Mesenchymal stem cell (in vitro differentiated cells and primary cell): ENCODE measurements at regions not wholly inside any gene's neighbourhood (a gene's known extent, or its start where the extent isn't known, plus 50 kb on each side); places are given as distances from the start of the nearest gene placed in this dataset.

Experiments used
- DNase-seq: peaks from one replicate; pipeline ENCODE4 v3.0.0-alpha.2; 2013
- H2AFZ ChIP-seq: one replicate; pipeline ENCODE4 v1.6.1; 2013; ENCODE audit warnings: low read depth, mild to moderate bottlenecking, control low read depth, inconsistent platforms, low read length, moderate library complexity
- H2AK5ac ChIP-seq: 2 replicates; pipeline ENCODE4 v1.6.1; 2013; ENCODE audit warnings: low read length, moderate library complexity, mild to moderate bottlenecking, inconsistent platforms; ENCODE audit not compliant: severe bottlenecking
- H2BK120ac ChIP-seq: one replicate; pipeline ENCODE4 v1.6.1; 2013; ENCODE audit warnings: low read depth, mild to moderate bottlenecking, inconsistent platforms, low read length, moderate library complexity
- H2BK12ac ChIP-seq, 2 experiments: one replicate each; pipeline ENCODE4 v1.6.1; 2013; ENCODE audit warnings: inconsistent platforms in 2 of 2, low read length in 2 of 2, mild to moderate bottlenecking in 2 of 2, moderate library complexity in 2 of 2, control low read depth in 1 of 2
- H2BK15ac ChIP-seq: one replicate; pipeline ENCODE4 v1.6.1; 2013; ENCODE audit warnings: mild to moderate bottlenecking, low read depth, inconsistent platforms; ENCODE audit not compliant: poor library complexity, severe bottlenecking
- H2BK5ac ChIP-seq: 2 replicates; pipeline ENCODE4 v1.6.1; 2013; ENCODE audit warnings: low read depth, mild to moderate bottlenecking, low read length, control low read depth, inconsistent platforms; ENCODE audit not compliant: poor library complexity, severe bottlenecking
- H3K14ac ChIP-seq, 2 experiments: one replicate each; pipeline ENCODE4 v1.6.1; 2013; ENCODE audit warnings: inconsistent platforms in 2 of 2, low read length in 2 of 2, control low read depth in 1 of 2, mild to moderate bottlenecking in 1 of 2, moderate library complexity in 1 of 2
- H3K18ac ChIP-seq, 2 experiments: one replicate each; pipeline ENCODE4 v1.6.1; 2013; ENCODE audit warnings: inconsistent platforms in 2 of 2, low read length in 2 of 2, control low read depth in 1 of 2, low read depth in 1 of 2, mild to moderate bottlenecking in 1 of 2
- H3K23ac ChIP-seq, 2 experiments: one replicate each; pipeline ENCODE4 v1.6.1; 2013; ENCODE audit warnings: inconsistent platforms in 2 of 2, low read length in 2 of 2, mild to moderate bottlenecking in 2 of 2, moderate library complexity in 2 of 2, control low read depth in 1 of 2
- H3K27ac ChIP-seq: 2 replicates; pipeline ENCODE4 v1.5.1; 2013; ENCODE audit warnings: mild to moderate bottlenecking, moderate library complexity, low read length, control low read depth, inconsistent platforms; ENCODE audit not compliant: poor library complexity, severe bottlenecking
- H3K27me3 ChIP-seq, 2 experiments: 2 replicates each; pipeline versions ENCODE4 v1.6.1 to v1.7.0; 2013; ENCODE audit warnings: low read length in 2 of 2, mild to moderate bottlenecking in 2 of 2, moderate library complexity in 2 of 2, control low read depth in 1 of 2, inconsistent platforms in 1 of 2; ENCODE audit not compliant: control insufficient read depth in 1 of 2, insufficient read depth in 1 of 2
- H3K36me3 ChIP-seq, 2 experiments: 2 replicates each; pipeline versions ENCODE4 v1.6.1 to v1.7.0; 2013; ENCODE audit warnings: low read length in 2 of 2, control low read depth in 1 of 2, inconsistent platforms in 1 of 2, low read depth in 1 of 2, mild to moderate bottlenecking in 1 of 2; ENCODE audit not compliant: insufficient read depth in 2 of 2, control insufficient read depth in 1 of 2
- H3K4ac ChIP-seq, 2 experiments: one replicate each; pipeline ENCODE4 v1.6.1; 2013; ENCODE audit warnings: inconsistent platforms in 2 of 2, low read length in 2 of 2, mild to moderate bottlenecking in 2 of 2, moderate library complexity in 2 of 2, control low read depth in 1 of 2, low read depth in 1 of 2
- H3K4me1 ChIP-seq: 2 replicates; pipeline ENCODE4 v1.6.1; 2013; ENCODE audit warnings: low read depth, low read length, control low read depth; ENCODE audit not compliant: control insufficient read depth, insufficient read depth
- H3K4me2 ChIP-seq: 2 replicates; pipeline ENCODE4 v1.6.1; 2013; ENCODE audit warnings: low read length, mild to moderate bottlenecking, inconsistent platforms; ENCODE audit not compliant: poor library complexity, severe bottlenecking
- H3K4me3 ChIP-seq, 2 experiments: 2 replicates each; pipeline versions ENCODE4 v1.5.1 to v1.7.0; 2013; ENCODE audit warnings: low read length in 2 of 2, mild to moderate bottlenecking in 2 of 2, control low read depth in 1 of 2, low read depth in 1 of 2; ENCODE audit not compliant: insufficient read depth in 1 of 2
- H3K79me1 ChIP-seq: replicated peaks from 2 replicates; pipeline ENCODE4 v1.6.1; 2013; ENCODE audit warnings: mild to moderate bottlenecking, control low read depth, low read length, inconsistent platforms; ENCODE audit not compliant: poor library complexity, severe bottlenecking
- H3K9ac ChIP-seq: 2 replicates; pipeline ENCODE4 v1.7.0; 2013; ENCODE audit warnings: mild to moderate bottlenecking, low read length, moderate library complexity
- H3K9me3 ChIP-seq: 2 replicates; pipeline ENCODE4 v1.7.0; 2013; ENCODE audit warnings: mild to moderate bottlenecking, low read length; ENCODE audit not compliant: control insufficient read depth
- H4K8ac ChIP-seq: one replicate; pipeline ENCODE4 v1.6.1; 2013; ENCODE audit warnings: inconsistent platforms, mild to moderate bottlenecking, low read length, moderate library complexity
- H4K91ac ChIP-seq: one replicate; pipeline ENCODE4 v1.6.1; 2013; ENCODE audit warnings: mild to moderate bottlenecking, low read length, inconsistent platforms
- WGBS: methylation state at CpG from one replicate; pipeline ENCODE4 v1.1.7; 2013; ENCODE audit warnings: mixed read lengths; 5-methylcytosine and 5-hydroxymethylcytosine counted together

GRCh38 chr4:29142708-29143107 lies 1577.5 kb upstream of the PCDH7 start:
- H3K79me1 ChIP-seq, result no peaks in the 10 kb centered on the region
- no peak overlapping the region for H3K4ac ChIP-seq
- no peak overlapping the region for H2BK5ac ChIP-seq
- H2AFZ ChIP-seq, result no peak overlapping the region
- H3K4me2 ChIP-seq, result no peak overlapping the region
- H3K4me1 ChIP-seq, result no peaks in the 10 kb centered on the region
- H3K4me3 ChIP-seq, result no peak overlapping the region
- no peaks in the 10 kb centered on the region for H3K36me3 ChIP-seq
- H2AK5ac ChIP-seq, result no peak overlapping the region
- H3K27ac ChIP-seq, result peak overlapping the region; percentile 73
- no peaks in the 10 kb centered on the region for H3K9me3 ChIP-seq
- no peak overlapping the region for H3K18ac ChIP-seq
- 85% methylated on average over 2 of the region's 2 CpGs for WGBS
- no peak overlapping the region for H2BK12ac ChIP-seq
- no peak overlapping the region for H3K23ac ChIP-seq
- no peak overlapping the region for H4K8ac ChIP-seq
- H2BK15ac ChIP-seq, result no peak overlapping the region
- H4K91ac ChIP-seq, result no peak overlapping the region
- no peak overlapping the region for H3K14ac ChIP-seq
- DNase-seq, result no peak
- no peaks in the 10 kb centered on the region for H3K27me3 ChIP-seq
- H3K9ac ChIP-seq, result no peak overlapping the region
- H2BK120ac ChIP-seq, result no peak overlapping the region

DNA sequence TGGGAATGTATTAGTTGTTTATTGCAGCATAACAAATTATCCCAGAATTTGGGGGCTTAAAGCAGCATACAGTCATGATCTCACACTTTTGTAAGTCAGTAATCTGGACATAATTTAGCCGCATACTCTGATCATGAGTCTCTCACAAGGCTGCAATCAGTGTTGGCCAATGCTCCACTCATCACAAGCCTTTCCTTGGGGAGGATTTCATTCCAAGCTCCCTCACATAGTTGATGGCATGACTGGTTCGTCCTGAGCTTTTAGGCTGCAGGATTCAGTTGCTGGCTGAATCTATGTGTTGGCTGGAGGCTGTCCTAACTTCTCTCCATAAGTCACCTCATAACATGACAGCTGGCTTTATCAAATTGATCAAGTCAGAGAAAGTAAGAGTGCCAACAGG lies 1568.6 kb upstream of the PCDH7 start:
- Histone ChIP-seq H3K79me1 (no peaks in the 10 kb centered on the region), H2BK15ac (no peak overlapping the region), H3K36me3 (no peaks in the 10 kb centered on the region), H3K4me2 (no peak overlapping the region), H3K9me3 (no peaks in the 10 kb centered on the region), H3K9ac (no peak overlapping the region), H3K27me3 (no peaks in the 10 kb centered on the region), H3K4ac (no peak overlapping the region), H3K23ac (no peak overlapping the region), H2AFZ (no peak overlapping the region), H3K14ac (no peak overlapping the region), H3K4me3 (no peak overlapping the region), H4K91ac (no peak overlapping the region), H2BK120ac (no peak overlapping the region), H2BK12ac (no peak overlapping the region), H2AK5ac (no peak overlapping the region), H3K27ac (no peak overlapping the region), H3K4me1 (no peaks in the 10 kb centered on the region), H4K8ac (peak overlapping the region; percentile 42), H3K18ac (no peak overlapping the region), H2BK5ac (no peak overlapping the region)
- no peak for DNase-seq
- 67% methylated on average over 2 of the region's 2 CpGs for WGBS

DNA sequence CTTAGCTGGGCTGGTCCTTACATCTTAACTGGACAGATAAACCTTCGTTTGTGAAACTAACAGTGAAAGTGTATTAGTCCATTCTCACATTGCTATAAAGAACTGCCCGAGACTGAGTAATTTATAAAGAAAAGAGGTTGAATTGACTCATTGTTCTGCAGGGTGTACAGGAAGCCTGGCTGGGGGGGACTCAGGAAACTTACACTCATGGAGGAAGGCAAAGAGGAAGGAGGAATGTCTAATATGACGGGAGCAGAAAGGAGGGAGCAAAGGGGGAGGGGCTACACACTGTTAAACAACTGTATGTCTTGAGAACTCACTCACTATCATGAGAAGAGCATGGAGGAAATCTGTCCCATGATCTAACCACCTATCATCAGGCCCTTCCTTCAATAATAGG lies 1566.5 kb upstream of the PCDH7 start:
- Histone ChIP-seq H4K8ac (no peak overlapping the region), H2BK120ac (no peak overlapping the region), H2BK12ac (no peak overlapping the region), H3K27me3 (no peaks in the 10 kb centered on the region), H3K18ac (no peak overlapping the region), H3K4me2 (no peak overlapping the region), H2BK5ac (no peak overlapping the region), H3K79me1 (no peaks in the 10 kb centered on the region), H4K91ac (no peak overlapping the region), H3K4me1 (no peaks in the 10 kb centered on the region), H3K27ac (no peak overlapping the region), H3K14ac (no peak overlapping the region), H3K36me3 (no peaks in the 10 kb centered on the region), H3K4ac (no peak overlapping the region), H3K23ac (no peak overlapping the region), H3K4me3 (no peak overlapping the region), H3K9me3 (peaks cover 8% of the 10 kb centered on the region), H2AK5ac (no peak overlapping the region), H2BK15ac (no peak overlapping the region), H3K9ac (no peak overlapping the region), H2AFZ (no peak overlapping the region)
- no peak for DNase-seq
- WGBS, result 74% methylated on average over 2 of the region's 3 CpGs

- Histone ChIP-seq H3K36me3 (no peaks in the 10 kb centered on the region), H3K9me3 (peaks cover 8% of the 10 kb centered on the region), H2BK120ac (no peak overlapping the region), H2BK5ac (no peak overlapping the region), H4K91ac (no peak overlapping the region), H2AK5ac (no peak overlapping the region), H3K9ac (no peak overlapping the region), H2BK15ac (no peak overlapping the region), H3K14ac (no peak overlapping the region), H2AFZ (no peak overlapping the region), H3K23ac (no peak overlapping the region), H3K27me3 (no peaks in the 10 kb centered on the region), H3K18ac (no peak overlapping the region), H3K4me2 (no peak overlapping the region), H3K27ac (no peak overlapping the region), H3K79me1 (no peaks in the 10 kb centered on the region), H4K8ac (no peak overlapping the region), H3K4me3 (no peak overlapping the region), H3K4me1 (no peaks in the 10 kb centered on the region), H2BK12ac (no peak overlapping the region), H3K4ac (no peak overlapping the region)
- no peak for DNase-seq
- WGBS, result 100% methylated on average over 1 of the region's 1 CpG
Observed at GRCh38 chr4:29175291-29175690, 1544.9 kb upstream of the PCDH7 start.
